H1 (cell line): ENCODE measurements at regions not wholly inside any gene's neighbourhood (a gene's known extent, or its start where the extent isn't known, plus 50 kb on each side); places are given as distances from the start of the nearest gene placed in this dataset.

Source experiments
- CTCF ChIA-PET: fragments of 300-600 bp; sonication (Branson Sonifier 250); formaldehyde crosslinking; loops from one replicate; lab custom pipeline; 2021; ENCODE audit not compliant: partially characterized antibody; lab: Charles Lee
- POLR2A ChIA-PET: fragments of 300-600 bp; sonication (Branson Sonifier 250); formaldehyde crosslinking; loops from one replicate; lab custom pipeline; 2021; ENCODE audit warnings: inconsistent platforms; ENCODE audit not compliant: partially characterized antibody; lab: Charles Lee
- DNase-seq, 2 experiments: peaks; one replicate each; pipeline versions ENCODE4 v3.0.0 to v3.0.0-alpha.2; 2010 to 2022; ENCODE audit warnings: low spot score in 2 of 2, low read depth in 1 of 2, mixed read lengths in 1 of 2
- FAIRE-seq: peaks from 2 replicates; lab custom pipeline; 2011; peaks lifted over from hg19 to GRCh38; lab: Jason Lieb, UNC
- H2AFZ ChIP-seq: 2 replicates; pipeline ENCODE4 v1.8.1; 2012; ENCODE audit warnings: low read length, inconsistent platforms
- H2AK5ac ChIP-seq: 2 replicates; pipeline ENCODE4 v1.6.1; 2013; ENCODE audit warnings: low read depth, low read length
- H2BK120ac ChIP-seq: replicated peaks from 2 replicates; pipeline ENCODE3; 2013; ENCODE audit warnings: low read depth, low read length, inconsistent platforms
- H2BK12ac ChIP-seq: 2 replicates; pipeline ENCODE4 v1.6.1; 2013; ENCODE audit warnings: low read depth, low read length
- H2BK15ac ChIP-seq: 2 replicates; pipeline ENCODE4 v1.6.1; 2013; ENCODE audit warnings: low read length
- H2BK20ac ChIP-seq: 2 replicates; pipeline ENCODE4 v1.6.1; 2013; ENCODE audit warnings: low read length
- H2BK5ac ChIP-seq: 2 replicates; pipeline ENCODE4 v1.6.1; 2013; ENCODE audit warnings: low read depth, low read length
- H3K14ac ChIP-seq: 2 replicates; pipeline ENCODE4 v1.6.1; 2013; ENCODE audit warnings: inconsistent platforms; ENCODE audit not compliant: insufficient read length
- H3K18ac ChIP-seq: 2 replicates; pipeline ENCODE4 v1.6.1; 2013; ENCODE audit warnings: low read length; ENCODE audit errors: extremely low read depth
- H3K23ac ChIP-seq: 2 replicates; pipeline ENCODE4 v1.6.1; 2013; ENCODE audit warnings: inconsistent platforms; ENCODE audit not compliant: insufficient read length
- H3K23me2 ChIP-seq: 2 replicates; pipeline ENCODE4 v1.6.1; 2013; ENCODE audit warnings: low read depth, low read length
- H3K27ac ChIP-seq: 2 replicates; pipeline ENCODE4 v1.6.1; 2011; ENCODE audit warnings: low read depth, low read length, inconsistent platforms
- H3K27me3 ChIP-seq, 4 experiments: replicated peaks in 1 of 4; 1 replicate in 1 of 4; 2 replicates in 3 of 4; pipeline versions ENCODE4 v1.6.1 to v1.8.1; 2011 to 2013; ENCODE audit warnings: low read length in 3 of 4, mild to moderate bottlenecking in 3 of 4, inconsistent platforms in 2 of 4, mixed read lengths in 2 of 4, moderate library complexity in 1 of 4; ENCODE audit not compliant: control insufficient read depth in 3 of 4, insufficient read depth in 3 of 4; ENCODE audit errors: extremely low read depth in 1 of 4
- H3K36me3 ChIP-seq, 4 experiments: 2 replicates each; pipeline versions ENCODE4 v1.6.1 to v1.8.1; 2011 to 2013; ENCODE audit warnings: mild to moderate bottlenecking in 4 of 4, low read length in 3 of 4, moderate library complexity in 2 of 4, control low read depth in 1 of 4, inconsistent platforms in 1 of 4; ENCODE audit not compliant: insufficient read depth in 4 of 4, control insufficient read depth in 2 of 4
- H3K4ac ChIP-seq: replicated peaks from 2 replicates; pipeline ENCODE3; 2013; ENCODE audit warnings: low read length, low read depth, mixed read lengths, inconsistent platforms; ENCODE audit not compliant: insufficient read length
- H3K4me1 ChIP-seq, 4 experiments: replicated peaks in 1 of 4; 1 replicate in 1 of 4; 2 replicates in 3 of 4; pipeline versions ENCODE4 v1.6.1 to v1.8.1; 2011 to 2013; ENCODE audit warnings: low read length in 3 of 4, inconsistent platforms in 2 of 4, mixed read lengths in 1 of 4; ENCODE audit not compliant: insufficient read depth in 4 of 4, control insufficient read depth in 3 of 4
- H3K4me2 ChIP-seq, 2 experiments: 2 replicates each; pipeline versions ENCODE4 v1.6.1 to v1.8.1; 2011 to 2013; ENCODE audit warnings: low read depth in 2 of 2, low read length in 2 of 2, control low read depth in 1 of 2, inconsistent platforms in 1 of 2, mild to moderate bottlenecking in 1 of 2; ENCODE audit not compliant: insufficient read depth in 1 of 2
- H3K4me3 ChIP-seq, 4 experiments: fragments of 200-600, 300-600 bp in 1 of 4; sonication (generic), shearing (Covaris generic), sonication (Bioruptor Twin) in 1 of 4; 2 replicates each; pipeline versions ENCODE4 v1.5.1 to v1.8.1; 2011 to 2016; ENCODE audit warnings: low read length in 4 of 4, low read depth in 3 of 4, control low read depth in 2 of 4, inconsistent platforms in 2 of 4, mild to moderate bottlenecking in 2 of 4, mixed read lengths in 1 of 4, moderate library complexity in 1 of 4; ENCODE audit not compliant: insufficient read depth in 2 of 4; ENCODE audit errors: extremely low read depth in 1 of 4
- H3K56ac ChIP-seq: replicated peaks from 2 replicates; pipeline ENCODE3; 2013; ENCODE audit warnings: low read depth, mild to moderate bottlenecking, mixed read lengths, low read length, inconsistent platforms; ENCODE audit not compliant: insufficient read length
- H3K79me1 ChIP-seq: 2 replicates; pipeline ENCODE4 v1.6.1; 2013; ENCODE audit warnings: low read depth, low read length, control low read depth
- H3K79me2 ChIP-seq, 2 experiments: 2 replicates each; pipeline versions ENCODE4 v1.6.1 to v1.8.1; 2012 to 2013; ENCODE audit warnings: low read length in 2 of 2, mild to moderate bottlenecking in 2 of 2, inconsistent platforms in 1 of 2; ENCODE audit not compliant: insufficient read depth in 2 of 2, control insufficient read depth in 1 of 2
- H3K9ac ChIP-seq, 4 experiments: replicated peaks in 1 of 4; 1 replicate in 1 of 4; 2 replicates in 3 of 4; pipeline versions ENCODE4 v1.6.1 to v1.8.1; 2011 to 2013; ENCODE audit warnings: low read depth in 3 of 4, low read length in 3 of 4, control low read depth in 2 of 4, mild to moderate bottlenecking in 2 of 4, moderate library complexity in 2 of 4, inconsistent platforms in 1 of 4; ENCODE audit errors: extremely low read depth in 1 of 4
- H3K9me3 ChIP-seq, 2 experiments: 2 replicates each; pipeline versions ENCODE4 v1.6.1 to v1.8.1; 2012 to 2013; ENCODE audit warnings: mild to moderate bottlenecking in 2 of 2, moderate library complexity in 2 of 2, control low read depth in 1 of 2, inconsistent platforms in 1 of 2, low read depth in 1 of 2, low read length in 1 of 2, mixed read lengths in 1 of 2; ENCODE audit not compliant: insufficient read depth in 2 of 2
- H4K20me1 ChIP-seq, 2 experiments: replicated peaks in 1 of 2; 2 replicates each; pipeline versions ENCODE3 to v1.8.1; 2011 to 2013; ENCODE audit warnings: inconsistent platforms in 2 of 2, low read length in 2 of 2, mild to moderate bottlenecking in 1 of 2; ENCODE audit not compliant: insufficient read depth in 2 of 2, control insufficient read depth in 1 of 2
- H4K5ac ChIP-seq: 2 replicates; pipeline ENCODE4 v1.6.1; 2013; ENCODE audit warnings: low read length, low read depth, mixed read lengths, inconsistent platforms; ENCODE audit not compliant: insufficient read length
- H4K8ac ChIP-seq: 2 replicates; pipeline ENCODE4 v1.8.0; 2013; ENCODE audit warnings: mild to moderate bottlenecking, moderate library complexity, low read length, inconsistent platforms; ENCODE audit not compliant: insufficient read depth; ENCODE audit errors: extremely low read depth
- H4K91ac ChIP-seq: replicated peaks from 2 replicates; pipeline ENCODE3; 2013; ENCODE audit warnings: low read length, mixed read lengths, inconsistent platforms; ENCODE audit not compliant: insufficient read length
- CBX8 ChIP-seq: fragments of 300-800, 300-1000 bp; sonication (generic); IDR thresholded peaks from 2 replicates; pipeline ENCODE4 v1.7.1; 2016; ENCODE audit warnings: low read depth, low read length, borderline replicate concordance
- FOSL1 ChIP-seq: IDR thresholded peaks from 2 replicates; pipeline ENCODE4 v1.6.1; 2011; ENCODE audit warnings: mild to moderate bottlenecking, low read depth, low read length, moderate library complexity; ENCODE audit not compliant: insufficient read depth
- JUND ChIP-seq: IDR thresholded peaks from 2 replicates; pipeline ENCODE4 v1.6.1; 2011; ENCODE audit warnings: mild to moderate bottlenecking, improper control_type of control experiment, low read length
- KDM4A ChIP-seq: IDR thresholded peaks from one replicate; pipeline ENCODE4 v1.7.1; 2012; ENCODE audit warnings: low read depth, mild to moderate bottlenecking, moderate library complexity, low read length, inconsistent platforms; ENCODE audit not compliant: severe bottlenecking
- WGBS, 2 experiments: shearing (Covaris generic) in 1 of 2; methylation state at CpG; one replicate each; pipeline versions ENCODE4 v1.1.6 to v1.1.7; 2013 to 2015; ENCODE audit warnings: low lambda C conversion rate in 2 of 2, mixed read lengths in 2 of 2, inconsistent platforms in 1 of 2, low coverage in 1 of 2, missing lambda C conversion rate in 1 of 2; ENCODE audit not compliant: insufficient replicate concordance in 2 of 2, insufficient coverage in 1 of 2, insufficient read length in 1 of 2; ENCODE audit errors: extremely low coverage in 1 of 2, missing lambda C conversion rate in 1 of 2; 5-methylcytosine and 5-hydroxymethylcytosine counted together

DNA sequence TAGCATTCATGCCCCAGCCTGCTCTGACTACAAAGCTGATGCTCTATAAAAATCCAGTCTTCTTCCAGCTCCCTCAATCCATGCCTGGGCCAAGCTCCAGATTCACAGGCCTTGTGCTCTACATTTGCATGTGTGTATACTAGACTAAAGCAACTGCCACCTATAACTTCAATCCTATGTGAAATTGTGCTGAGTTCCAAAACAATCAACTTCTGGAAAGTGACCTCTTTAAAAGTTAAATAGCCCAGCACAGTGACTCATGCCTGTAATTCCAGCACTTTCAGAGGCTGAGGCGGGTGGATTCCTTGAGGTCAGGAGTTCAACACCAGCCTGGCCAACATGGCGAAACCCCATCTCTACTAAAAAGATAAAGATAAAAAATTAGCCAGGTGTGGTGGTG lies 114.3 kb upstream of the ZC3H12C start:
- no peak overlapping the region for H3K23ac ChIP-seq
- no peak overlapping the region for H4K8ac ChIP-seq
- no peak overlapping the region for H3K14ac ChIP-seq
- 87% methylated on average over 2 of the region's 2 CpGs; no CpG with 5 or more reads in 1 of the 2 experiments for WGBS, 2 experiments
- FAIRE-seq (no peak), DNase-seq (no peak)
- H3K4me3 ChIP-seq = no peak overlapping the region
- H2AFZ ChIP-seq = no peak overlapping the region
- no peak overlapping the region for H3K4ac ChIP-seq
- ChIA-PET CTCF (interaction anchor here (1.7 kb wide), 1 partner anchor 9 kb away, joined by 3 read pairs; no protein-coding TSS in a partner anchor), POLR2A (no interaction called here)
- H4K91ac ChIP-seq = no peak overlapping the region
- no peak overlapping the region for H3K4me2 ChIP-seq
- H3K18ac ChIP-seq = no peak overlapping the region
- no peak overlapping the region for H3K56ac ChIP-seq
- no peaks in the 10 kb centered on the region for H3K9me3 ChIP-seq
- no peak overlapping the region for H2BK12ac ChIP-seq
- no peaks in the 10 kb centered on the region for H3K4me1 ChIP-seq
- no peaks in the 10 kb centered on the region for H3K79me2 ChIP-seq
- no peak overlapping the region for H2BK20ac ChIP-seq
- no peaks in the 10 kb centered on the region for H3K79me1 ChIP-seq
- no peak overlapping the region for H2BK15ac ChIP-seq
- H2BK120ac ChIP-seq = no peak overlapping the region
- H2BK5ac ChIP-seq = no peak overlapping the region
- H4K5ac ChIP-seq = no peak overlapping the region
- no peaks in the 10 kb centered on the region for H3K27me3 ChIP-seq
- no peaks in the 10 kb centered on the region for H3K36me3 ChIP-seq
- no peak overlapping the region for H2AK5ac ChIP-seq
- no peaks in the 10 kb centered on the region for H4K20me1 ChIP-seq
- no peak overlapping the region for H3K27ac ChIP-seq
- H3K9ac ChIP-seq = no peak overlapping the region
- no peaks in the 10 kb centered on the region for H3K23me2 ChIP-seq
- TF ChIP-seq JUND (no peak), CBX8 (no peak), FOSL1 (no peak), KDM4A (no peak)
